BLaER1 treated with 17β-estradiol and CSF1 and Interleukin-3, amounts not matched to agents 10 nM and 100 nM (cell line): ENCODE measurements at regions not wholly inside any gene's neighbourhood (a gene's known extent, or its start where the extent isn't known, plus 50 kb on each side); places are given as distances from the start of the nearest gene placed in this dataset.

Experiments used
- H3K27ac ChIP-seq, 11 experiments: shearing (Covaris generic); formaldehyde crosslinking; 2 replicates each; pipeline ENCODE4 v1.8.1; 2022
- H3K27me3 ChIP-seq, 11 experiments: shearing (Covaris generic); formaldehyde crosslinking; 2 replicates each; pipeline ENCODE4 v1.8.1; 2022
- H3K36me3 ChIP-seq, 11 experiments: shearing (Covaris generic); formaldehyde crosslinking; 2 replicates each; pipeline ENCODE4 v1.8.1; 2022
- H3K4me1 ChIP-seq, 10 experiments: shearing (Covaris generic); formaldehyde crosslinking; 2 replicates each; pipeline ENCODE4 v1.8.1; 2022
- H3K4me2 ChIP-seq, 11 experiments: shearing (Covaris generic); formaldehyde crosslinking; 2 replicates each; pipeline ENCODE4 v1.8.1; 2022
- H3K4me3 ChIP-seq, 10 experiments: shearing (Covaris generic); formaldehyde crosslinking; 2 replicates each; pipeline ENCODE4 v1.8.1; 2022
- H3K9ac ChIP-seq, 11 experiments: shearing (Covaris generic); formaldehyde crosslinking; 2 replicates each; pipeline ENCODE4 v1.8.1; 2022
- H3K9me3 ChIP-seq, 11 experiments: shearing (Covaris generic); formaldehyde crosslinking; replicated peaks in 1 of 11; 2 replicates each; pipeline ENCODE4 v1.8.1; 2022
- H4K20me1 ChIP-seq, 11 experiments: shearing (Covaris generic); formaldehyde crosslinking; 2 replicates each; pipeline ENCODE4 v1.8.1; 2022
- Cebpa-rat ChIP-seq, 11 experiments: shearing (Covaris generic); IDR thresholded peaks; 2 replicates each; pipeline ENCODE4 v1.8.1; 2022

- peak overlapping the region in 3 of 11 experiments; percentile 20 to 49 (median 37); a peak in 2 of 22 replicates for H3K4me2 ChIP-seq
- no peak overlapping the region for H3K9ac ChIP-seq
- no peaks in the 10 kb centered on the region for H3K36me3 ChIP-seq
- no peak overlapping the region for H3K4me3 ChIP-seq
- no peak overlapping the region for H3K27ac ChIP-seq
- no peaks in the 10 kb centered on the region; a peak in 3 of 22 replicates for H4K20me1 ChIP-seq
- TF ChIP-seq Cebpa-rat (IDR thresholded peaks at IDR 0.05) = no peak
- H3K27me3 ChIP-seq = peaks cover 75 to 100% (median 100%) of the 10 kb centered on the region in 11 experiments
- H3K9me3 ChIP-seq = no peaks in the 10 kb centered on the region
- H3K4me1 ChIP-seq = peaks cover 0 to 29% (median 12%) of the 10 kb centered on the region in 10 experiments; a peak in 10 of 20 replicates
These were observed 166.6 kb downstream of the EFNB1 start for GRCh38 chrX:68995386-68995779.

- peak in 3 of 11 experiments; percentile 28 to 61 (median 31); a peak in 5 of 22 replicates for TF ChIP-seq Cebpa-rat (IDR thresholded peaks at IDR 0.05)
- peaks cover 73 to 100% (median 99%) of the 10 kb centered on the region in 11 experiments for H3K27me3 ChIP-seq
- H3K4me3 ChIP-seq = no peak overlapping the region
- no peaks in the 10 kb centered on the region for H3K9me3 ChIP-seq
- H4K20me1 ChIP-seq = no peaks in the 10 kb centered on the region; a peak in 3 of 22 replicates
- peak overlapping the region in 9 of 11 experiments; percentile 2 to 49 (median 37); a peak in 8 of 22 replicates for H3K4me2 ChIP-seq
- peaks cover 0 to 24% (median 12%) of the 10 kb centered on the region in 10 experiments; a peak in 10 of 20 replicates for H3K4me1 ChIP-seq
- H3K9ac ChIP-seq = no peak overlapping the region
- H3K27ac ChIP-seq = no peak overlapping the region
- no peaks in the 10 kb centered on the region for H3K36me3 ChIP-seq
These were observed 166.1 kb downstream of the EFNB1 start for GRCh38 chrX:68994891-68995255.

- no peak for TF ChIP-seq Cebpa-rat (IDR thresholded peaks at IDR 0.05)
- no peaks in the 10 kb centered on the region for H3K36me3 ChIP-seq
- peaks cover 0 to 19% (median 9%) of the 10 kb centered on the region in 10 experiments; a peak in 10 of 20 replicates for H3K4me1 ChIP-seq
- no peaks in the 10 kb centered on the region; a peak in 3 of 22 replicates for H4K20me1 ChIP-seq
- H3K4me3 ChIP-seq = no peak overlapping the region
- H3K9ac ChIP-seq = no peak overlapping the region
- no peak overlapping the region; a peak in 3 of 22 replicates for H3K27ac ChIP-seq
- peak overlapping the region in 9 of 11 experiments; percentile 2 to 49 (median 37); a peak in 12 of 22 replicates for H3K4me2 ChIP-seq
- peaks cover 75 to 100% (median 99%) of the 10 kb centered on the region in 11 experiments for H3K27me3 ChIP-seq
- 0 out of 22 replicates have a peak, but pooled peaks cover 0 to 3% (median 0%) of the 10 kb centered on the region in 11 experiments for H3K9me3 ChIP-seq
These were observed 165.5 kb downstream of the EFNB1 start for GRCh38 chrX:68994135-68994890.

- Histone ChIP-seq H3K9me3 (peaks cover 0 to 3% (median 0%) of the 10 kb centered on the region in 11 experiments; a peak in 1 of 22 replicates), H4K20me1 (no peaks in the 10 kb centered on the region; a peak in 2 of 22 replicates), H3K27ac (no peak overlapping the region), H3K4me3 (no peak overlapping the region), H3K27me3 (peaks cover 74 to 100% (median 99%) of the 10 kb centered on the region in 11 experiments), H3K36me3 (no peaks in the 10 kb centered on the region), H3K4me2 (no peak overlapping the region), H3K4me1 (peaks cover 0 to 18% (median 9%) of the 10 kb centered on the region in 10 experiments; a peak in 10 of 20 replicates), H3K9ac (no peak overlapping the region)
- no peak for TF ChIP-seq Cebpa-rat (IDR thresholded peaks at IDR 0.05)
These were observed 164.1 kb downstream of the EFNB1 start for GRCh38 chrX:68992821-68993397.

GRCh38 chrX:68991691-68992345, 163.0 kb downstream of the EFNB1 start:
- TF ChIP-seq Cebpa-rat (IDR thresholded peaks at IDR 0.05) = no peak
- Histone ChIP-seq H3K9ac (no peak overlapping the region), H3K9me3 (peaks cover 0 to 3% (median 0%) of the 10 kb centered on the region in 11 experiments; a peak in 1 of 22 replicates)

GRCh38 chrX:68990948-68991347, 162.1 kb downstream of the EFNB1 start:
- no peak overlapping the region for H3K4me2 ChIP-seq
- no peak overlapping the region for H3K4me3 ChIP-seq
- peaks cover 0 to 18% (median 9%) of the 10 kb centered on the region in 10 experiments; a peak in 10 of 20 replicates for H3K4me1 ChIP-seq
- no peak overlapping the region for H3K27ac ChIP-seq
- peaks cover 71 to 100% (median 99%) of the 10 kb centered on the region in 11 experiments for H3K27me3 ChIP-seq
- H3K36me3 ChIP-seq = no peaks in the 10 kb centered on the region
- H4K20me1 ChIP-seq = no peaks in the 10 kb centered on the region; a peak in 2 of 22 replicates
- peaks cover 0 to 3% (median 0%) of the 10 kb centered on the region in 11 experiments; a peak in 1 of 22 replicates for H3K9me3 ChIP-seq
- H3K9ac ChIP-seq = no peak overlapping the region
- no peak for TF ChIP-seq Cebpa-rat (IDR thresholded peaks at IDR 0.05)

More at GRCh38 chrX:68991691-68992345, 163.0 kb downstream of the EFNB1 start:
- Histone ChIP-seq H4K20me1 (no peaks in the 10 kb centered on the region; a peak in 2 of 22 replicates), H3K27me3 (peaks cover 75 to 100% (median 99%) of the 10 kb centered on the region in 11 experiments), H3K27ac (no peak overlapping the region), H3K4me2 (no peak overlapping the region), H3K4me1 (peaks cover 0 to 18% (median 9%) of the 10 kb centered on the region in 10 experiments; a peak in 10 of 20 replicates), H3K4me3 (no peak overlapping the region), H3K36me3 (no peaks in the 10 kb centered on the region)

GRCh38 chrX:68989865-68990606, 161.2 kb downstream of the EFNB1 start:
- Histone ChIP-seq H3K27ac (no peak overlapping the region), H4K20me1 (no peaks in the 10 kb centered on the region; a peak in 2 of 22 replicates), H3K27me3 (peaks cover 67 to 100% (median 99%) of the 10 kb centered on the region in 11 experiments), H3K9me3 (peaks cover 0 to 3% (median 0%) of the 10 kb centered on the region in 11 experiments; a peak in 1 of 22 replicates), H3K4me2 (no peak overlapping the region), H3K4me3 (no peak overlapping the region), H3K36me3 (no peaks in the 10 kb centered on the region), H3K4me1 (peaks cover 0 to 12% (median 8%) of the 10 kb centered on the region in 10 experiments; a peak in 10 of 20 replicates), H3K9ac (no peak overlapping the region)
- no peak for TF ChIP-seq Cebpa-rat (IDR thresholded peaks at IDR 0.05)

GRCh38 chrX:68989456-68989855, 160.6 kb downstream of the EFNB1 start:
- Histone ChIP-seq H3K27me3 (peaks cover 65 to 100% (median 98%) of the 10 kb centered on the region in 11 experiments), H3K4me3 (no peak overlapping the region), H3K9me3 (peaks cover 0 to 3% (median 0%) of the 10 kb centered on the region in 11 experiments; a peak in 1 of 22 replicates), H3K4me2 (no peak overlapping the region), H3K9ac (no peak overlapping the region), H3K36me3 (no peaks in the 10 kb centered on the region), H3K4me1 (peaks cover 0 to 7% (median 3%) of the 10 kb centered on the region in 10 experiments; a peak in 8 of 20 replicates), H4K20me1 (no peaks in the 10 kb centered on the region; a peak in 2 of 22 replicates), H3K27ac (no peak overlapping the region)
- no peak for TF ChIP-seq Cebpa-rat (IDR thresholded peaks at IDR 0.05)
